ENCODE measurements at regions not wholly inside any gene's neighbourhood (a gene's known extent, or its start where the extent isn't known, plus 50 kb on each side); places are given as distances from the start of the nearest gene placed in this dataset.

DNA sequence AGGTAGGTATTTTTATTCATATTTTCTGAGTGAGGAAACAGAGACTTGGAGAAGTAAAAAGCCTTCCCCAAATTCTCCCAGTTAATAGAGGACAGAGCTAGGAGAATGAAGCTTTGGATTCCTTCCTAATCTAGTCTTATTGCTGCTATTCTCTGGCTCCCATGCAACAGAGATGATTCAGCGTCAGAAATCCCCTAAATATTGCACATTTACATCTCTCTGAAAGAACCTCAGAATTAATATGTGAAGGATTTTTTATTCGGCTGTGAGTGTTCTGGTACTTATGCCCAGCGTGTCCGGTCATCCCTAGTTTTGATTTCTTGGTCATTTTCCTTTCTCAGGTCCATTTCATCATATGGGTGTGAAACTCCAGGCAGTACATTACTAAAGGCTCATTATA lies 91.2 kb upstream of the SESTD1 start:
- Mint-ChIP-seq H3K27ac (no peak overlapping the region), H3K27me3 (no peaks in the 10 kb centered on the region), H3K9me3 (no peaks in the 10 kb centered on the region), H3K36me3 (ENCODE audit: low read depth) (no peaks in the 10 kb centered on the region), H3K4me3 (no peak overlapping the region), H3K4me1 (ENCODE audit: low read depth) (no peaks in the 10 kb centered on the region)
- TF ChIP-seq CTCF (IDR thresholded peaks at IDR 0.05) = no peak
- no peak for ATAC-seq
- ChIA-PET POLR2A (no interaction called here), CTCF (no interaction called here)
- intact Hi-C loops (cut with micrococcal nuclease) = no loop called here
- DNase-seq = no peak

DNA sequence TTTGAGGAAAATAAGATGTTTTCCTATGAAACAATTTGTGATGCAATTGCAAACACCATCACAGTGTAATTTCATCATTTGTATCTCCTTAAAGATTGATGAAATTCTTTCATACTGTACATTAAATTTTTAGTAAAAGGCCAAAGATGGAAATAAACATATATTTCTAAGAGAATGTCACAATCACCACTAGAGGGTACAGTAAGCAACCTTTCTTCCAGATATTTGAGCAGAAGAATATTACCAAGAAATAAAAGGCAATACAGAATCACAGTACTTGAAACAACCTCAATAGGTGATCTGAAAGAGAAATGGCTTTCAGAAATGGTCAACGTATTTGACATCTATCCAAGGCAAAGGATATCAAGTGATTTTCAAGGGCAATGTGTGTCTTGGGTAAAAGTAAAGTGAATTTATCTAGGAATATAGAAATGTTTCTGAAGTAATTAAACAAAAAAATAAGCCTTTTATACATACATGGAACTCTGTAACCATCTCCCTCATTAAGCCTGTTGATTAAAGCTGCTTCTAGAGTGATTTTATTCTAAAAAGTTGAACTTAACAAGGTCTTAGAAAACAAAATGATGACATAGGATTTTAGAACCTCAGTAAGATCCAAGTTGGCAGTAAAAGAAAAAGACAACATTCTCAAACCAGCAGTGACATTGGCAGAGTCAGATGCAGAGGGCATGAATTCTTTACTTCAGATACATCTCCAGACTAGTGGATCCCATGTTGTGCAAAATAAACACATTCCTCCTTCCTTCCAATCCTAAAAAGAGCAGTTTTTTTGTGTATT lies 90.3 kb upstream of the SESTD1 start:
- ATAC-seq (no peak), DNase-seq (no peak)
- no peaks in the 10 kb centered on the region for H3K27me3 Mint-ChIP-seq
- no peaks in the 10 kb centered on the region for H3K9me3 Mint-ChIP-seq
- intact Hi-C loops (cut with micrococcal nuclease) = no loop called here
- TF ChIP-seq CTCF (IDR thresholded peaks at IDR 0.05) = no peak
- no peaks in the 10 kb centered on the region for H3K36me3 Mint-ChIP-seq (ENCODE audit: low read depth)
- no peak overlapping the region for H3K27ac Mint-ChIP-seq
- no peaks in the 10 kb centered on the region for H3K4me1 Mint-ChIP-seq (ENCODE audit: low read depth)
- ChIA-PET POLR2A (no interaction called here), CTCF (no interaction called here)
- no peak overlapping the region for H3K4me3 Mint-ChIP-seq

DNA sequence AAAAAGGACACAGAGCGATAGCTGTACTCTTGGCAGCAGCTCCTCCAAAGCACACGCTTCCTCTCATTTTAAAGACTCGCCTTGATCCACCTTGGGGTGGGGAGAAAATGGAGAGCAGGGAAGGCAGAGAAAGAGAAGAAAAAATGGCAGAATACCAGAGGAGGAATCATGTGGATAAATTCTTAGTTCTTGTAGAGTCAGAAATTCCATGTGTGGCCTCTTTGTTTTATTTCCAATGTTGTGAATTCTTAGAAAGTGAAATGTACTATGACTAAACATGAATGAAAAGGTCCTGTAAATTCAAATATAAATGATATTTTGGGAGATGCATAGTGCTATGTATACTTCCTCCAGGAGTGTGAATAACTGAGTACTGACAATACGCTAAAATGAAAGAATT lies 89.7 kb upstream of the SESTD1 start:
- Mint-ChIP-seq H3K27ac (no peak overlapping the region), H3K9me3 (no peaks in the 10 kb centered on the region), H3K27me3 (no peaks in the 10 kb centered on the region), H3K4me1 (ENCODE audit: low read depth) (no peaks in the 10 kb centered on the region), H3K36me3 (ENCODE audit: low read depth) (no peaks in the 10 kb centered on the region), H3K4me3 (no peak overlapping the region)
- intact Hi-C loops (cut with micrococcal nuclease) = no loop called here
- DNase-seq (no peak), ATAC-seq (no peak)
- POLR2A ChIA-PET = no interaction called here
- CTCF ChIA-PET = no interaction called here
- TF ChIP-seq CTCF (IDR thresholded peaks at IDR 0.05) = no peak

DNA sequence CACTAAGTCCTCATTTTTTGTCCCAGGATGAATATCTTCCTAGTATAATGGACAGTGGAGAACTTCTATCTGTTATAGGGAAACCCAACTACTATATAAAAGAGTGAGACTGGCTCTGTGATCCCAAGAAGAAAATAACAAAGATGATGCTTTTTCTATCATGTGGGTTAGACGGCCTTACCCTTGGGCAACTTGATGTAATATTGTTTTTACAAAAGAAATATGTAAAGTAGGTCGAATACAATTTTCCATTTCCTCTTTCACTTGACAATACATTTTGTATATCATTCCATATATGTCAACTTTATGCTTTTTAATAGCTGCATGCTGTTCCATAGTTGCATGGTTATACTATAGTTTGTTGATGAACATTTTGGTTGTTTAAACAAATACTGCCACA lies 87.5 kb upstream of the SESTD1 start:
- intact Hi-C loops (cut with micrococcal nuclease) = no loop called here
- ChIA-PET POLR2A (no interaction called here), CTCF (no interaction called here)
- ATAC-seq (no peak), DNase-seq (no peak)
- TF ChIP-seq CTCF (IDR thresholded peaks at IDR 0.05) = no peak
- Mint-ChIP-seq H3K4me1 (ENCODE audit: low read depth) (no peaks in the 10 kb centered on the region), H3K27me3 (no peaks in the 10 kb centered on the region), H3K36me3 (ENCODE audit: low read depth) (no peaks in the 10 kb centered on the region), H3K27ac (no peak overlapping the region), H3K9me3 (no peaks in the 10 kb centered on the region), H3K4me3 (no peak overlapping the region)

DNA sequence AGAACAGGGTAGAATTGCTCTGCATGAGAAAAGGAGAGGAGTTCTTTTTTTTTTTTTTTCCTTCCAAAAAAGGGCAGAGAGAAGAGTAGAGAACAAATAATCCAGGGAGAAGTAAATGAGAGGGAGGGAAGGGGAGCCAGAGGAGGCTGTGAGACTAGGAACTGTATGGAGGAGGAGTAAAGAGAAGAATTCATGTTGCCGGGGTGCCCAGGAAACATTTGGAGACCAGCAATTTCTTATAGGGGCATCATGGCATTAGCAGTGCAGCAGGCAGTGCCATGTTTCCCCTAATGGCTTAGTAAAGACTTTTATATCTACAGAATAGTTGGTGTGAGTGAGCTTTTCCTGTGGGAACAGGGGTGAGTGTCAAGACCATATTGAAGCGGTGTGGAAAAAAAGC lies 86.4 kb upstream of the SESTD1 start:
- ChIA-PET CTCF (no interaction called here), POLR2A (no interaction called here)
- TF ChIP-seq CTCF (IDR thresholded peaks at IDR 0.05) = no peak

More for the DNA sequence above, 86.4 kb upstream of the SESTD1 start:
- H3K9me3 Mint-ChIP-seq = no peaks in the 10 kb centered on the region
- no peaks in the 10 kb centered on the region for H3K27me3 Mint-ChIP-seq
- no peak overlapping the region for H3K27ac Mint-ChIP-seq
- DNase-seq (no peak), ATAC-seq (no peak)
- no peak overlapping the region for H3K4me3 Mint-ChIP-seq
- intact Hi-C loops (cut with micrococcal nuclease) = no loop called here
- H3K4me1 Mint-ChIP-seq (ENCODE audit: low read depth) = no peaks in the 10 kb centered on the region
- no peaks in the 10 kb centered on the region for H3K36me3 Mint-ChIP-seq (ENCODE audit: low read depth)
